Activated naive CD8-positive, alpha-beta T cell treated with anti-CD3 and anti-CD28 coated beads, Interleukin-2, amount 50 U/mL, for 16 hours (primary cell): ENCODE measurements at regions not wholly inside any gene's neighbourhood (a gene's known extent, or its start where the extent isn't known, plus 50 kb on each side); places are given as distances from the start of the nearest gene placed in this dataset.
"Not testable (repeated sequence)": the region's sequence is repeated elsewhere in the genome, so short reads cannot be mapped to it uniquely, and the experiment has no call there.

ENCODE experiments used
- DNase-seq: peaks from one replicate; pipeline ENCODE4 v3.0.0-alpha.2; 2020; ENCODE audit warnings: low read depth, low spot score

DNA sequence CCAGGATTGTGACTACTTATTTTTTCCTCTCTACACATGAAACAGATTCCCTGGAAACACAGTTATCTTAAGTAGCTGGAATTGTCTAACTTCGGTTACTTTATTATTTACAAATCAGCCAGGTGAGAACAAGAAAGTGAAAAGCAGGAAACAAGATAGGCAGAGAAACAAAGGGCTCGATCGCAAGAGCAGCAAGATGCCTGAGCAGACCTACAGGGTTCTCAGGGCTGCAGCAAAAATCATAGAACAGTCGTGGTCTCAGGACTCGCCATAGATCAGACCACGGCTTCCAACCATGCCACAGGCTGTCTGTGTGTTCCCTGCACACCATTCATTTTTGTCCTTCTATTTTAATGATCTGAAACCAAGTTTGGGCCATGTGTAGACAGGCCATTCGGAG is 186.2 kb upstream of the NOTCH2NLA start:
- not testable (repeated sequence) for DNase-seq

DNA sequence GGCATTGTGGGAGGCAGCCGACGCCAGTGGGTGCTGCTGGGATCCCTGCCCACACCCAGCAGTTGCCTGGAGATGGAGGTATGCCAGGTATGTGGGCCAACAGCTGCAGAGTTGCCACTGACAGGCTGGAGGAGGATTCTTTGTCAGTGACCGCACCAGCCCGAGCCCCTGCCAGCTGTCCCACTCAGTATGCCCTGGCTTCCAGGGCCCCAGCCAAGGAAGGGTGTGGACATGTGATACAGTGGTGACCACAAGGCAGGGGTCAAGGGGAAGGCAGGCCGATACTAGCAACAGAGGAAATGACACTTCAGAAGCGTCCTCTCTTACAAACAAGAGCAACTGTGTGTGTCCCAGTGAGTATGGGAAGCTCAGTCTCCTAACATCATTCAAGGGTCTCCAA is 185.1 kb upstream of the NOTCH2NLA start:
- not testable (repeated sequence) for DNase-seq

DNA sequence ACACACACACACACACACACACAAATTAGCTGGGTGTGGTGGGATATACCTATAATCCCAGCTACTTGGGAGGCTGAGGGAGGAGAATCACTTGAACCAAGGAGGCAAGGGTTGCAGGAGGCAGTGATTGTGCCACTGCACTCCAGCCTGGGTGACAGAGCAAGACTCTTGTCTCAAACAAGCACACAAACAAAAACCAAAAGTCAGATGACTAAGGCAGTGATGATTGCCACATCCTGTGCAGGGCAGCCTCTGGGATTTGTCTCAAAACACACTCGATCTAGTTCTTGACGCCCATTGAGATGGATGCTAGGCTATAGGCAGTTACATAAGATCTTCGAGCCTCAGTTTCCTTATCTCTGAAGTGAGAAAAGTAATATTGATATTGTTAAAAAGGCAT is 183.1 kb upstream of the NOTCH2NLA start:
- not testable (repeated sequence) for DNase-seq

DNA sequence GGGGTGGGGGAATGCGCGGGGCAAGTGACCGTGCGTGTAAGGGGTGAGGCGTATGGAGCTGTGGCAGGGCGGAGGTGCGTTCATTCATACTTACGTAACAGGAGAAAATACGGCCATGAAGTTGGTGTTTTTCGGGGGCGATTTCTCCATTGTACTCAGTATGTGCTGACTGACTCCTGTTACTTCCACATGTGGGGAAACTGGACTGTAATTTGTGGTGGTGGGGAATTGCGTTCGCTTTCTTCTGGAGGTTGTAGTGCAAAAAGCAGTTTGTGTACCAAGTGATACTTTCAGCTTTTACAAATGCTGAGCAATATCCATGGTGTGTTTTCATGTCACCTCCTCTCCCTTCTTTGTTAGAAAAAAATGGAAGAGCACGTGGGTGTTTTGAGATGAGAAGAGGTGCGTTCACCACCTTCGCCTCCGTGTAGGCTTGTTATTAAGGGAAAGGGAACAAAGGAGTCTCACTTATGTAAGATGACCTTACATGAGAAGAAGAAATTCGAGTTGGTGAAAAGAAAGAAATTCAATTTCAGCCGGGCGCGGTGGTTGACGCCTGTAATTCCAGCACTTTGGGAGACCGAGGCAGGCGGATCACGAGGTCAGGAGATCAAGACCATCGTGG is 181.1 kb upstream of the NOTCH2NLA start:
- DNase-seq: not testable (repeated sequence)

DNA sequence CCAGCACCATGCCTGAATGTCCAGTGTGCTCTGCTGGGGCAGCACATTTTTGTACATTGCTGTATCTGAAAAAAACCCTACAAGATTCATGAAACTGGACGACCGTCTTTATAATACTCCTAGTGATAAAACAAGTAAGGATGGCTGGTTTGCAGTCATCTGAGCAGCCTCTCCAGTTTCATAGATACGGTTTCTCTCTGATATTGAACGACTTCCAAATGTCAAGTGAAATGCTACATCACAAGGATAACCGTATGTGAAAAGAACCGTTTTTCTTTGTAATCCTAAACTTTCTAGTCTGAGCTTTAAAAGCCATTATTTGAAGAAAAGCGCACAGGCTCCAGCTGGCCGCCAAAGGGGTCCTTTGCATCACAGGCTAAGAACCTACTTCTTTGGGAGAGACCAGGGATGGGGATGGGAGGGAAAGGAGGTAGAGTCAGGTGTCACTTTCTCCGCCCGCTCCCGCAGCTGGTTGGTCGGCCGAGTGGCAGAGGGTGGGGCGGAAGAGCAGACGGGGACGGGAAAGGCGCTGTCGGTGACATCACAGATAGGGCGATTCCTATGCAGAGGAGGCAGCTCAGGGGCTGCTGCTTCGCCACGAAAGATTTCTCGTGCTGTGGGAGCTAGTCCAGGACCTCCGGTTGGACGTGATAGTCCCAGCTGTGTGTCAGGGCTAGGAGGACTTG is 180.4 kb upstream of the NOTCH2NLA start:
- not testable (repeated sequence) for DNase-seq

DNA sequence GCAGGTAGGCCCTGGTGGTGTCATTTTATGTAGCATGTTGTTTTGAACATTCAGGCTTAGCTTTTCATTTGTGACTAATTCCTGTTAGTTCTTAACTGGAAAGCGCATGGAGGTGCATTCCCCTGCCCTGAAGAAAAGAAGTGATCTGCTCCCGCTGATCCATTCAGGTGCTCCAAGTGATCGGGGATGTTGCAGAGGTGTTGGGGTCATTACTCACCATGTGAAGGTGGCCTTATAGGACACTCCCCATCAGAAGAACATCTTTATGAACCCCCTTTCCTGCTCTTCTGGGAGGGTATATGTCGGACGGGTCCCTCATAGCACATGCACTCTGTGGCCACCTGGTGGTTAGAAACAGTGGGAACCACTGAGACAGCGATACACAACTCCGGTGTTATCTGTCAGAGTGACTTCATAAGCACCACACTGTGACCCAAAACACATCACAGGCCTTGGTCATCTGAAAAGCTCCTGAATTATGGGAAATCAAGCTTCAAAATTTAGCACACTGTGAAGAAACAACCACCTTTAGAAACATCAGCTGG is 172.5 kb upstream of the NOTCH2NLA start:
- not testable (repeated sequence) for DNase-seq

DNA sequence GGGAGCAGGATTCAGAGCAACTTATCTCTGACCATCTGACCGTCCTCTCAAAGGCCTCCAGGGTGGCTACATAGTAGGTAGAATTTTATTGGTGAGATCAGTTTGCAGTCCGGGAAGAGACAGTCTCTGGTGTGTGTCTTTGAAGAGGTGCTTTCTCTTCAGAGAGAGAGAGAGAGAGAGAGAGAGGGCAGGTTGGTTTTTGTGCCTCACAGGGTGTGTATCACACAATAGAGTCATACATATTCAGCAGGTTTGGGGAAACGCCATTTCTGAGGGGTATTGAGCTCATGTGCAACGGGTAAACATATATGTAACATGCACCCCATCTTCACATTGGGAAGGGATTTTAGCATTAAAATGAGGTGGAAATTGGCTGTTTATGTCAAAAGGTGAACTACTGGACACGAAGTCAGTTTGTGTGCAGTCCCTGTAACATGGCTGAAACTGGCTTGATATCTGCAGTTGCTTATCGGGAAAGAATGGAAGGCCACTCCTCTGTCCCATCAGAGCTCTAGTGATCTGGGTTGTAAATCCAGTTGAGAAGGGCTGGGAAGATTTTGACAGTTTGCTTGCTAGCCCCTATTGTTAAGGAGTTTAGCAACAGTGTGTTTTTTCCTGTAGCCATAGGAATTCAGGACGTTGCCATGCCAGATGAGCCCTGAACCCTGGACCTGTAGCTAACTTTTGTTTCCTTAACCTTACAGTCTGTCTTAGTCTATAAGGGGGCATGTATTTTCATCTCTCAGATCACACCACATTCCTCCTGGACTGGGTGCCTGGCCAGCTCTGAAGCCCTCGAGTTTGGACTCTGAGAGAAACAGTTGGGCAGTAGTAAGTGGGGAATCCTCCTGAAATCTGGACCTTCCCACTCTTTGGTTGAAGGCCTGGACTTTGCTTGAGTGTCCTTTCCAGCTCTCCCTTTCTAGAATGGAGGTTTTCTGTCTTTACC is 171.6 kb upstream of the NOTCH2NLA start:
- DNase-seq: not testable (repeated sequence)

DNA sequence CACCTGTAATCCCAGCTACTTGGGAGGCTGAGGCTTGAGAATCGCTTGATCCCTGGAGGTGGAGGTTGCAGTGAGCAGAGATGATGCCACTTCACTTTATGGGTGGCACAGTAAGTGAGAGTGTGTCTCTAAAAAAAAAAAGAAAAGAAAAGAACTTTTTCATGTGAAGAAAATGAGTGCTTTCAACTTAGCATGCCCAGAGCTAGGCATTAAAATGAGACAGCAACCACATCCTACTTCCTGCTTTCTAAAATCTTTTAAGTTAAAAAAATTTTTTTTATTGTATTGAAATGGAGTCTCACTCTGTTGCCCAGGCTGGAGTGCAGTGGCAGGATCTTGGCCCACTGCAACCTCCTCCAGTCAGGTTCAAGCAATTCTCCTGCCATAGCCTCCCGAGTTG is 170.4 kb upstream of the NOTCH2NLA start:
- DNase-seq: not testable (repeated sequence)

DNA sequence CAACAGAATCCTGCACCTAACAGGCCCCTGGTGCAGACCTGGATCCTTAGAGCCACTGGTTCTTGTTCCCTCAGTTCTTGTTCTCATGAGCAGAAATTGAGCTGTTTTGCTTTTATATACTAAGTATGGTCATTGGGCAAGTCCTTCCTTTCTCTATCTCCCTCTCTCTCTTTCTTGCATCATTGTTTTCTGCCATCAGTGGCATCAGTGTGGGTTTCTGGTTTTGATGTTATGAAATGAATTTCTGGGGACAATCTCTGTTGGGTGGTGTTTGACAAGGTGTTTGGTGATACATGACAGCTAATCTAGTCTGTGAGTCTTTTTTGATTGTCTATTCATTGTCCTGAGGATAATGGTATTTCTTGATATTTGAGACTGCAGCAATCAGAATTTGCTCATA is 168.0 kb upstream of the NOTCH2NLA start:
- DNase-seq: not testable (repeated sequence)

DNA sequence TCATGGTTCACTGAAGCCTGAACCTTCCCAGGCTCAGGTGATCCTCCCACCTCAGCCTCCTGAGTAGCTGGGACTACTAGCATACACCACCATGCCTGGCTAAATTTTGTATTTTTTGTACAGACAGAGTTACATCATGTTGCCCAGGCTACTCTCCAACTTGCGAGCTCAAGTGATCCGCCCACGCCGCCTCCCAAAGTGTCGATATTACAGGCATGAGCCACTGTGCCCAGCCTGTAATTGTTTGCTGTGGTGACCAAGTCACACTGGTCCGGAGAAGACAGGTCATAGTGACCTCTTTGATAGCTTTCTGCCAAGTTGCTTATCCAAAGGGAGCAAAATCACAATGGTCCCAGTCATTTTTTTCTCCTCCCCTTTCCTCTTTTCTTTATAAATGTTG is 167.4 kb upstream of the NOTCH2NLA start:
- DNase-seq: not testable (repeated sequence)

DNA sequence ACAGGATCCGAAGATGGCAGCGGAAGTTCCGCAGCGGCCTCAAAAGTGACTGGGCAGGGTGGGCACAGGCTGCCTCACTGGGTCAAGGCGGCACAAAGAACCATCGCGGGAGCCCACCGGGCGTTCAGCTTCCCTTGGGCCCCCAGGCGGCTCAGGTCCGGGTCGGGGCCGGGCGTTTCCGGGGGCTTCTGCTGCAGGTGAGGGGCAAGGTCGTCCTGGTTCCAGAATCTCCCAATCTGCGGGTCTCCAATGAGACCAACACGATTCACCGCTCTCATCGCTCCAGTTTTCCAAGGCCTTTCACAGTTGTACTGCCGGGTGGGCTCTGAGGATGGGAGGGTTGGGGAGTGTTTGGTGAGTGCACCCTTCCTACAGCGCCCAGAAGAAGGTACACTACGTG is 165.0 kb upstream of the NOTCH2NLA start:
- not testable (repeated sequence) for DNase-seq

DNA sequence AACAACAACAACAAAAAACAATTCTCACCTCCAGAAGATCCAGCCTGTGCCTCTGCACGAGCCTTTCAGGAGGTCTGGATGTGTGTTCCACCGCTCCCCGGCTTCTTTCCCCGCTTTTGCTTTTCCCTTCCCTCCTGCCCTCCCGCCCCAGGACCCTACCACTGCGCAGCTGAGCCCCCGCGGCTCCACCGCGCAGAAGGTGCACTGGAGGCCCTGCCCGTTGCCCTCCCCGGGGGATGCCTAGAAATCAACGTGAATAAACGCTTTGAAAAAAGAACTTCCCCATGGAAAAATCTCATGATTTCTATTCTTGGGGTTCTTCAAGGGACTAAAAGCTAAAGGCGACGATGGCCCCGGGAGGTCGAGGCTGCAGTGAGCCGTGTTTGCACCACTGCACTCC is 164.3 kb upstream of the NOTCH2NLA start:
- DNase-seq: not testable (repeated sequence)

DNA sequence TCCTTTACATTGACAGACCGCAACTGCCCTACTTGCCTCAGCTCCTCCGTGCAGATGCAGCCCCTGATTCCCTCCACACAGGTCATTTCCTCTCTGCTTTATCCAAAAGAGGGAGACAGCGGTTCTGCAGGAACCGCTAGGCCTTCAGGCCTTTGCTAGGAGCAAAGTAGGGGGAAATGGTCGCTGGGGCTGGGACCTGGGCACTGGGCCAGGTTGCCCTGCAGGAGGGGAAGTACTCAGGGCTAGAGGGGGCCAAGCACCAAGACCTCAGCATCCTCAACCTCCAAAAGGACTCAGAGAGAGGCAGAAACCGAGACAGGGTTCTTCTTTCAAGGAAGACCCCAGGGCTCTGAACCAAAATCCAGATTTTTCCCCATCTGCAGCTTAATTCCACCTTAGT is 160.4 kb upstream of the NOTCH2NLA start:
- not testable (repeated sequence) for DNase-seq

DNA sequence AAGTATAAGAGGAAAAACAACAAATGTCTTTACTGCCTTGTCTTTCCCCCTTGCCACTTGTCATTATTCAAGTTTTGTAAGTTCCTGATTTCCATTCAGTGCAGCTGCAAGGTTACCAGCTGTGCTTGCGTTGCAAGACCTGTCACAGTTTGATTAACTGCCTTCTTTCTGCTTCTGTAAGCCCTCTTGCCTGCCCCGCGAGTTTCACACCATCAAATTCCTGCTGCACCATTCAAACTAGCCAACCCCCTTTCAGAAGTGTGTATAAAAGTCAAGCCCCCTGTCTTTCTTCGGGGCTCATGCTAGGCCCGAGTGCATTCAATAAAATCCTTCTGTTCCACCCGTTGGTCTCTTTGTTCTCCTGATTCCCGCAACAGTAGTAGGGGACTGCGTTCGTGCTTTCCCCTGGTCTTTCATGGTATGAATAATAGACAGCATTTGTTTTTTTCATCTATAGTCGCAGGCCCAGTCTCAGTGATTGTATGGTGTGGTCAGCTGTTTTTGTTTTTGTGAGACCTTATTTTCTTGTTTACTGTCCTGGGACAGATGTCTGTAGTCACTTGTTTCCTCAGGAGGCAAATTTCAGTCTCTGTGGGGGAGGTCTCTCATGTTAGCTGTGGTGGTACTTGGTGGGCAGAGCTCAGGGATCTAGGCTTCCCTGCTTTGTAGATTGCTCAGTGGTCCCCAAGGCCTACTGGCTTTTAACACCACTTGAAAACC is 159.1 kb upstream of the NOTCH2NLA start:
- DNase-seq: not testable (repeated sequence)

DNA sequence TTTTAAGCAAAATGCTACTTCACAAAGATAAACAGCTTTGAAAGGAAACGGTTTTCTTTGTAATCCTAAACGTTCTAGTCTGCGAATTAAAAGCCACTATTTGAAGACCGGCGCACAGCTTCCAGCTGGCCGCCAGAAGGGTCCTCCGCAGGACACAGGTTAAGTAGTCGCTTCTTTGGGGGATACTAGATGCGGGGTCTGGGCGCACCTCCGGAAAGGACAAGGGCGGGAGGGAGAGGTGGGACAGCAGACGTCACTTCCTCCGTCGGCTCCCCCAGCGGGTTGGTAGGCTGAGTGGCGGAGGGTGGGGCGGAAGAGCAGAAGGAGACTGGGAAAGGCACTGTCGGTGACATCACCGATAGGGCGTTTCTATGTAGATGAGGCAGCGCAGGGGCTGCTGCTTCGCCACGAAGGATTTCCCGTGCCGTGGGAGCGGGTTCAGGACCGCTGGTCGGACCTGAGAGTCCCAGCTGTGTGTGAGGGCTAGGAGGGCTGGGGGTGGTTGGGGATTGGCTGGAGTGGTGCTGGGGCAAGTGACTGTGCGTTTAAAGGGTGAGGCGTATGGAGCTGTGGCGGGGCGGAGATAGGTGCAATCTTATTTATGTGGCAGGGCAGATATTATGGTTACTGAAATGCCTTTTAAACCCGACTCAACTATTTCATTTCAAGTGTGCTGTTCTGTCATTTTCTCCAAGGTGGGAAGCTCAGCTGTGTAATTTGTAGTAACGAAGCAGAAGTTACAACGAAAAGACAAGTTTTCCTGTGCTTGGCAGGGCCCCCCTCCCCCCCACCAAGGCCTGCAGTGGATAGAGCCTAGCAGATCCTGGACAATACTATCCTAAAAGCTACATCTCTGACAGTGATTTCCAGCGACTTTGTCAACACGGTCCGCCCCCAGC is 158.3 kb upstream of the NOTCH2NLA start:
- DNase-seq: peak; percentile 67

DNA sequence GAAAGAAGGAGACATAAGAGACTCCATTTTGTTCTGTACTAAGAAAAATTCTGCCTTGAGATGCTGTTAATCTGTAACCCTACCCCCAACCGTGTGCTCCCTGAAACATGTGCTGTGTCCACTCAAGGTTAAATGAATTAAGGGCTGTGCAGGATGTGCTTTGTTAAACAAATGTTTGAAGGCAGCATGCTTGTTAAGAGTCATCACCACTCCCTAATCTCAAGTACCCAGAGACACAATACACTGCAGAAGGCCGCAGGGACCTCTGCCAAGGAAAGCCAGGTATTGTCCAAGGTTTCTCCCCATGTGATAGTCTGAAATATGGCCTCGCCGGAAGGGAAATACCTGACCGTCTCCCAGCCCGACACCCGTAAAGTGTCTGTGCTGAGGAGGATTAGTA is 152.4 kb upstream of the NOTCH2NLA start:
- not testable (repeated sequence) for DNase-seq

DNA sequence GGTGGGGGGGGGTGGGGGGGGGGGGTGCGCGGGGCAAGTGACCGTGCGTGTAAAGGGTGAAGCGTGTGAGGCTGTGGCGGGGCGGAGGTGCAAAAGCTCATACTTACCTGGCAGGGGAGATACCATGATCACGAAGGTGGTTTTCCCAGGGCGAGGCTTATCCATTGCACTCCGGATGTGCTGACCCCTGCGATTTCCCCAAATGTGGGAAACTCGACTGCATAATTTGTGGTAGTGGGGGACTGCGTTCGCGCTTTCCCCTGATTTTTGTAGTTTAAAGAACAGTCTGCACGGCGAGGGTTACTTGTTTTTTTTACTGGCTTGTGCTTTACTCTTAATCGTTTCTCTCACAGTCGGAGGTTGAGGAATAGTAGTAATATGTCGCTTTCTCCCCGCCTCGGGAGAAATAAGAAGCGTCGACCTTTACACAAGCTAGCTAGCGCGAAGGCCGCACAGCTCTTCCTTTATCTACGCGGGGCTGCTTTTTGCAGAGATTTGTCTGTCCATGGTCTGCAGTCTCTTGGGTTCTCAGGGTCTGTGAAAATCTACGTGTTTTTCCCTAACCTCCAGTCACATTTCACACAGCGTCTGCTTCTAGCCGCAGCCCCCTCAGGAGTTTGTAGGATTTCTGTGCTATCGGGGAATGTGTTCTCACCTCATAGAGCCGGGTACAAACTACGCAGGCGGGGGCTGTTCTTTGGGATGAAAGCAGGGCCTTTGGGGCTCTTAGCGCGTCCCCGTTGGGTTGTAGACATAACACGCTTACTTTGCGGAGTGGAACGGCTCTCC is 148.1 kb upstream of the NOTCH2NLA start:
- DNase-seq: peak; percentile 58

DNA sequence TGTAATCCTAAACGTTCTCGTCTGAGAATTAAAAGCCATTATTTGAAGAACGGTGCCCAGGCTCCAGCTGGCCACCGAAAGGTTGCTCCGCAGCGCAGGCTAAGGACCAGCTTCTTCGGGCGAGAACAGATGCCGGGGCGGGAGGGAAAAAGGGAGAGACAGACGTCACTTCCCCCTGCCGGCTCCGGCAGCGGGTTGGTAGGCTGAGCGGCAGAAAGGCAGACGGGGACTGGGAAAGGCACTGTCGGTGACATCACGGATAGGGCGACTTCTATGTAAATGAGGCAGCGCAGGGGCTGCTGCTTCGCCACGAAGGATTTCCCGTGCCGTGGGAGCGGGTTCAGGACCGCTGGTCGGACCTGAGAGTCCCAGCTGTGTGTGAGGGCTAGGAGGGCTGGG is 147.5 kb upstream of the NOTCH2NLA start:
- DNase-seq: peak; percentile 62

DNA sequence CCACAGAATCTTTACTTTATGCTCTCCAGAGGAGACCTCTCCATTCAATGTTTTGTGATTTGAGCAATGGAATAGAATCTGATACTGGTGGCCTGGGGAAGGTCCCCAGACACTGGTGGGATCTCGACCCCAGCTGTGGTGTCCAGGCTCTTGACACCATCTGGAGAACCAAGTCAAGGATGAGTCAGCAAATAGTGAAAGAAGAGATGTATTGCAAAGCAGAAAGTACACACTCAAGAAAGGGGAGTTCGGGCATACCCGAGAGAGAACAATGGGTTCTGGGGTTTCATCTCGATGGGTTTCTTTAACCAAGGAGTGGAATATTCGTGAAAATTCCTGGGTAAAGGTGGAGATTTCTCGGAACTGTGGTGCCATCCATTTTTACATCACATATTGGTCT is 146.3 kb upstream of the NOTCH2NLA start:
- DNase-seq: not testable (repeated sequence)
